HG02973 (cell line): ENCODE measurements at regions not wholly inside any gene's neighbourhood (a gene's known extent, or its start where the extent isn't known, plus 50 kb on each side); places are given as distances from the start of the nearest gene placed in this dataset.
"Not testable (repeated sequence)": the region's sequence is repeated elsewhere in the genome, so short reads cannot be mapped to it uniquely, and the experiment has no call there.

Experiments used
- ATAC-seq: cut with Tn5 transposase; IDR thresholded peaks from one replicate; pipeline ENCODE4 v1.9.1; 2021; ENCODE audit warnings: moderate library complexity; ENCODE audit not compliant: unreplicated experiment

GRCh38 chr5:110278449-110278848 lies 448.0 kb downstream of the TMEM232 start:
- not testable (repeated sequence) for ATAC-seq

GRCh38 chr5:110284121-110284520 lies 442.4 kb downstream of the TMEM232 start:
- not testable (repeated sequence) for ATAC-seq

- ATAC-seq = no peak
Measured at GRCh38 chr5:110288766-110289511, 437.5 kb downstream of the TMEM232 start.

- ATAC-seq = no peak
Measured at GRCh38 chr5:110289512-110289810, 437.0 kb downstream of the TMEM232 start.

- ATAC-seq = no peak
Measured at GRCh38 chr5:110290542-110290941, 435.9 kb downstream of the TMEM232 start.

- ATAC-seq = no peak
Measured at GRCh38 chr5:110294281-110294680, 432.2 kb downstream of the TMEM232 start.

- ATAC-seq = no peak
Measured at GRCh38 chr5:110297152-110297670, 429.3 kb downstream of the TMEM232 start.

GRCh38 chr5:110304176-110304575 lies 422.3 kb downstream of the TMEM232 start:
- ATAC-seq = no peak

- no peak for ATAC-seq
Measured at GRCh38 chr5:110306650-110307049, 419.8 kb downstream of the TMEM232 start.

GRCh38 chr5:110309222-110309621 lies 417.2 kb downstream of the TMEM232 start:
- no peak for ATAC-seq

GRCh38 chr5:110316566-110316965 lies 409.9 kb downstream of the TMEM232 start:
- not testable (repeated sequence) for ATAC-seq

- no peak for ATAC-seq
Measured at GRCh38 chr5:110321117-110321516, 405.4 kb downstream of the TMEM232 start.

- ATAC-seq = no peak
Measured at GRCh38 chr5:110323357-110323756, 403.1 kb downstream of the TMEM232 start.

GRCh38 chr5:110323832-110324231 lies 402.6 kb downstream of the TMEM232 start:
- no peak for ATAC-seq

- ATAC-seq = no peak
Measured at GRCh38 chr5:110324876-110325275, 401.6 kb downstream of the TMEM232 start.

GRCh38 chr5:110329955-110330525 lies 396.4 kb downstream of the TMEM232 start:
- no peak for ATAC-seq

- no peak for ATAC-seq
Measured at GRCh38 chr5:110333384-110333783, 393.1 kb downstream of the TMEM232 start.

- ATAC-seq = no peak
Measured at GRCh38 chr5:110335361-110336066, 391.0 kb downstream of the TMEM232 start.

- no peak for ATAC-seq
Measured at GRCh38 chr5:110338341-110339083, 388.0 kb downstream of the TMEM232 start.

- no peak for ATAC-seq
Measured at GRCh38 chr5:110339399-110339798, 387.1 kb downstream of the TMEM232 start.

GRCh38 chr5:110341836-110342235 lies 384.6 kb downstream of the TMEM232 start:
- no peak for ATAC-seq
